Renal cortex interstitium (tissue), 11 donors: ENCODE measurements at regions not wholly inside any gene's neighbourhood (a gene's known extent, or its start where the extent isn't known, plus 50 kb on each side); places are given as distances from the start of the nearest gene placed in this dataset.
"Not testable (repeated sequence)": the region's sequence is repeated elsewhere in the genome, so short reads cannot be mapped to it uniquely, and the experiment has no call there.

Experiments used
- DNase-seq, 11 donors: peaks; one replicate each; pipeline ENCODE4 v3.0.0-alpha.2; 2013; ENCODE audit warnings: low read depth in 9 of 11, low spot score in 4 of 11; ENCODE audit errors: extremely low read depth in 1 of 11

GRCh38 chr9:109994141-109994540, 213.8 kb downstream of the C9orf152 start:
- DNase-seq = no peak

GRCh38 chr9:109996936-109997580, 210.9 kb downstream of the C9orf152 start:
- DNase-seq = no peak

DNA sequence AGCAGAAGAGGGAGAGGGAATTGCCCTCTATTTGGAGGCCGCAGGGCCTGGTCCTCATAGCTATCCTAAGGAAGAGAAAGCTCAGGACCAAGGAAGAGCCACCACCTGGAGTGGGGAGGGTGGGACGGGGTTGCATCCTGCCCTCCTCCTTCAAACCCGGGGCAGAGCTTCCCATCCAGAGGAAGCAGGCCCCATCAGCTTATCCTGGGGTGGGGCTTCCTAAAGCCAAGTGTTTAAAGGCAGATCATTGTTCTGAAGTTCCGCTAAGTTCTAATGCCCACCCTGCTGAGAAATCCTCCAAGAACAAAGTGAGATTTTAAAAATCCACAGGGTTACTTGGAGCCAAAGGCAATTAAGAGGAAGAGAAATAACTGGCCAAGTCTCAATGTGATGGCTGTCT, 210.3 kb downstream of the C9orf152 start:
- DNase-seq = no peak

GRCh38 chr9:110005521-110005920, 202.4 kb downstream of the C9orf152 start:
- DNase-seq = not testable (repeated sequence)

DNA sequence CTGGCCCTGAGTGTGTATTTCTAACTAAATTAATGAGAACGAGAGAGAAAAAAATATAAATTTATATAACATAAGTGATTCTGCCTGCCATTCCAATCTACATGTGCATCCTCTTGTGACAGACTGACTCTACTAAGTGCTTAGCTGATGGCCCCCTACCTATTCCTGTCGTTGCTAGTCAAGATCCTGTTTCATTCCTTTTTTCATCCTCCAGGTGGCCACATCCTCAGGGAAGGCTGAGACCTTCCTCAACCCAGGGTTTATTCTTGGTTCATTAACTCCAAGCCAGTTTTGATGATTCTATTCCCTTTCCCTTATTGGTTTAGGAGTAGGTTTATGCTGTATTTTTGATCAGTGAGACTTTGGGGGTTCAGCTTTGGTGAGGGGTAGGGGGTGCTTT, 201.3 kb downstream of the C9orf152 start:
- no peak for DNase-seq

GRCh38 chr9:110007477-110008270, 200.3 kb downstream of the C9orf152 start:
- DNase-seq = no peak

DNA sequence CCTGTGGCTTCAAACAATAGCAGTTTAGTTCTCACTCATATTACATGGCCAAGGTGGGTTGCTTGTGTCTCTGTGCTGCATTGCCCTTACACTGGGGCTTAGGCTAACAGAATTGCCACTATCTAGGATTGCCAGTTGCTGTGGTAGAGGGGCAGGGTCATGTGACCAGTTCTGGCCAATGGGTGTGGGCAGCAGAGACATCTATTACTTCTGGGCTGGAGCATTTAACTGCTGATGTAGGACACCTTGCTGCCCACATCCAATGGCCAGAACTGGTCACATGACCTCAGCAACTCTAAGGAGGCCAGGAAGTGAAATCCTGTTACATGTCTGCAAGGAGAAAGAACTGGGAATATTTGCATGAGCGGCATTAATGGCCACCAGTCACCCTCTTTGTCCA, 199.3 kb downstream of the C9orf152 start:
- no peak for DNase-seq

- DNase-seq = no peak
Measured at GRCh38 chr9:110011628-110012320, 196.2 kb downstream of the C9orf152 start.

GRCh38 chr9:110013064-110013463, 194.9 kb downstream of the C9orf152 start:
- no peak for DNase-seq

GRCh38 chr9:110015759-110016158, 192.2 kb downstream of the C9orf152 start:
- DNase-seq = no peak

- DNase-seq = no peak
Measured at GRCh38 chr9:110016340-110016739, 191.6 kb downstream of the C9orf152 start.

DNA sequence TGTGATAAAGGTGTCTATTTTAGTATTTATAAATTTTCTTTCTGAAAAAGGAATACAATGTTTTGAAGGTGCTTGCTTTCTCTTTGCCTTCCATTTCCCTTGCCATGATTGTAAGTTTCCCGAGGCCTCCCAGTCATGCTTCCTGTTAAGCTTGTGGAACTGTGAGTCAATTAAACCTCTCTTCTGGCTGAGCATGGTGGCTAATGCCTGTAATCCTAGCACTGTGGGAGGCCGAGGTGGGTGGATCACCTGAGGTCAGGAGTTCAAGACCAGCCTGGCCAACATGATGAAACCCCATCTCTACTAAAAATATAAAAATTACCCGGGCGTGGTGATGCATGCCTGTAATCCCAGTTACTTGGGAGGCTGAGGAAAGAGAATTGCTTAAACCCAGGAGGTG, 187.7 kb downstream of the C9orf152 start:
- DNase-seq = not testable (repeated sequence)

DNA sequence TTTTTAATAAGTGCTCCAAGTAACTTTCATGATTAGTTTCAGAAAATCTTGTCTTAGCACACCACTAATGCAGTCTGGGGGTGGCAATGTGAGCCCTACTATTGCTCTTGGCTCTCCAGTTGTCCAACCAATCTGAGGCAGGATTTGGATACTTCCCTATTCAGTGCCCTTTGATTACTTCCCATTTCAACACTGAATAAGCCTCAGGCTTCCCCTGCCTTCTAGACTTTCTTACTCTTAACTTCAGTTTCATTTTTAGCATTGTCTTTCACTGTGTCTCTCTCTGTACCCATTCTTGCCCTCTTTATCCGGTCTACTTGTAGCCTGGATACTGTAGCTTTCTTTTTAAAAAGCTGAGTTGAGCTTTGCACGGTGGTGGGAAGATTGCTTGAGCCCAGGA, 186.1 kb downstream of the C9orf152 start:
- no peak for DNase-seq

DNA sequence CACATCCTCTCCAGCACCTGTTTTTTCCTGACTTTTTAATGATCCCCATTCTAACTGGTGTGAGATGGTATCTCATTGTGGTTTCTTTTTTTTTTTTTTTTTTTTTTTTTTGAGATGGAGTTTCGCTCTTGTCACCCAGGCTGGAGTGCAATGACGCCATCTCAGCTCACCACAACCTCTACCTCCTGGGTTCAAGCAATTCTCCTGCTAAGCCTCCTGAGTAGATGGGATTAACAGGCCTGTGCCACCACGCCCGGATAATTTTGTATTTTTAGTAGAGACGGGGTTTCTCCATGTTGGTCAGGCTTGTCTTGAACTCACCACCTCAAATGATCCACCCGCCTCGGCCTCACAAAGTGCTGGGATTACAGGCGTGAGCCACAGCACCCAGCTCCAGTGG, 184.7 kb downstream of the C9orf152 start:
- DNase-seq = not testable (repeated sequence)

GRCh38 chr9:110025551-110026170, 182.3 kb downstream of the C9orf152 start:
- DNase-seq = no peak

DNA sequence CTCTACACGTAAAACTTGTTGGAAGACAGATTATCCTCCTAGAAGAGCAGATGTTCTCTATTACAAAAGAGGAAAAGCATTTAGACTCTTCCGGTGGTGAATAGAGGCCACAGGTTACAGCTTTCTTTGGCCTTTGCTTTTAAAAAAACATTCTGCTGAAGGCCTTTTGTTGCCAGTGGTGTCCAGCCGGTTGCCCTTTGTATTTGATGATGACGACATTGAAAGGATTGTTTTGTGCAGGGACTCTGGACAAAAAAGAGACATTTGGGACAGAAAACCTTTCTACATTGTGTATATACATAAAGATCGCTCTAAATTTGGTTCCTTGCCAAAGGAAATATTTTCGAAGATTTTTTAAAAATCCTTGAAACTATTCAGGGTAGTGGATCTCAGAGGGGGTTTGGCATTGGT, 180.3 kb downstream of the C9orf152 start:
- DNase-seq = peak in 2 of 11 donors; percentile 42 to 46

GRCh38 chr9:110028271-110028670, 179.7 kb downstream of the C9orf152 start:
- DNase-seq = no peak

GRCh38 chr9:110028676-110029075, 179.3 kb downstream of the C9orf152 start:
- no peak for DNase-seq

GRCh38 chr9:110029429-110029955, 178.5 kb downstream of the C9orf152 start:
- no peak for DNase-seq
